ENCODE measurements at regions not wholly inside any gene's neighbourhood (a gene's known extent, or its start where the extent isn't known, plus 50 kb on each side); places are given as distances from the start of the nearest gene placed in this dataset.
A peak's percentile ranks its signal among the peaks of the same experiment; 100 is the strongest.
"Not testable (repeated sequence)": the region's sequence is repeated elsewhere in the genome, so short reads cannot be mapped to it uniquely, and the experiment has no call there.

GRCh38 chr6:134449004-134449403 is 131.1 kb upstream of the SGK1 start:
- DNase-seq: no peak

GRCh38 chr6:134447883-134448387 is 130.0 kb upstream of the SGK1 start:
- no peak for DNase-seq

DNA sequence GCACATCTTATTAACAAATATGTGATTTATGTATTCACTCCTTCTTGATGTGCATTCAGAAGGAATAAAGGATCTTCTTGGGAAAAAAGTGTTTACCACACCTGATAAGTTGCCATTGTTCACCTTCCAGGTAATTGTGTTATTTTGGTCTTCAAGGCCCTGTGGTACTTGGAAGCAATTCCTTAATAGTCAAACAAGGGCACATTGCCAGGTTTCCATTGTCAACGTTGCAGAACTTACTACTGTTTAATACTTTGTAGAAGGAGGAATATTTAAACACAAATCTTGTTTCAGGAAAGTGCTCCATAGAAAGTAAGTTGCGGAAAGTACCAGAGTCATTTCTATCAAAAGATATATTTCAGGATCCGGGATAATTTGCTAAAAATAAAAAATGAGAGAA is 129.5 kb upstream of the SGK1 start:
- DNase-seq: no peak

DNA sequence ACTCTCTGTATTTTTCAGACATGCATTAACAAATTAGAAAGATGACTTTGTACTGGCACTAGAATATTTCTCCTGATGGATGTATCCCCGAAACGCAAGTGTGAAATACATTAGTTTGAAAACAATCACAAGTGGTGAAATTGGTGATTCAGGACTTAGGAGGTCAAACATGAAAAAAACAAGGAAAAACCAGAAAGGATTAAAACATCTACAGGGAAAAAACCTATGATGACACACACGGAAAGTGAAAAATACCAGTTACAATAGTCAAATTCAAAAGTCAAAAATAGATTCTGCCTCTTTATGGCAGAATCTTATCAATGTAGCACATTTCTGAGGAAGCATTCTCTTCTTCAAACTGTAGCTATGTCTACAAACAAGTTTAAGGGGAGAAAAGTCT is 129.0 kb upstream of the SGK1 start:
- DNase-seq: no peak

- DNase-seq: no peak
These were observed 128.4 kb upstream of the SGK1 start for GRCh38 chr6:134446218-134446848.

- no peak for DNase-seq
These were observed 125.1 kb upstream of the SGK1 start for GRCh38 chr6:134443009-134443408.

- no peak for DNase-seq
These were observed 124.2 kb upstream of the SGK1 start for GRCh38 chr6:134442073-134442472.

- no peak for DNase-seq
These were observed 120.9 kb upstream of the SGK1 start for GRCh38 chr6:134438837-134439236.

DNA sequence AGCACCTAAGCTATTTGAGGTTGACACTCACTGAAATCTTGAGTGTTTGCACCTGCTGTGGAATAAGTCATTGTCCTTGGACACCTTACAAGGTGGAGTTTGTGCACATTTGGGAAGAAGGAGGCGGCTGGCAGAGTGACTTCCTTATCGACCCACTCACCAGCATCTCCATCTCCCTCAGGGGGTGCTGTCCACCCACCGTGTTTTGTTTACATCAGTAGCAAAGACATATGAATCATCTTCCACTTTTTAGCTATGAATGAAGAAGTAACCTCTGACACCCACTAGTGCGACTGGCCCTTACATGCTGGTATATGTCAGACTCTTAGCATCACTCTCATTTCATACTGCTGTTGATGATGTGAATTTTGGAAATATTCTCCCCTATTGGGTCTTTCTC is 119.5 kb upstream of the SGK1 start:
- no peak for DNase-seq

- no peak for DNase-seq
These were observed 119.0 kb upstream of the SGK1 start for GRCh38 chr6:134436950-134437349.

- DNase-seq: peak; percentile 41
These were observed 118.4 kb upstream of the SGK1 start for GRCh38 chr6:134436281-134436815.

DNA sequence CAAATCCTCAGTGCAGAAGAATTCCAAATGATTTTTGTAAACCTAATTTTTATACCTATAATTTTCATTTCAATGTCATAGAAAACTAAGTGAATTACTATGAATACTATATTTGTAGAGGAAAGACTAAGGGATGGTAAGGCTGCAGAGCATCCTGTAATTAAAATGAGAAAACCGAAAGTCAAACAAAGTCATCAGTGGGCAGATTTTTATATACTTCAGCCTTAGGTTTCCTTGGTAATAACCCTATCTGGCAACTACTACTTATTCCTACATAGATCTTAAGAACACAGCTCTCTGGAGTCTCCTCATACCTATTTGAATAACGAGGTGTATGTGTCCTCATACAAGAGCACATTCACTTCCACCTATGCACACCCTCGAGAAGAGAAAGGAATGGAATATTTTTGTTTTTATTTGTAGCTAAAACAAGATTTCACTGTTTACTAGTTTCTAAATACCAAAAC is 117.9 kb upstream of the SGK1 start:
- DNase-seq: no peak

DNA sequence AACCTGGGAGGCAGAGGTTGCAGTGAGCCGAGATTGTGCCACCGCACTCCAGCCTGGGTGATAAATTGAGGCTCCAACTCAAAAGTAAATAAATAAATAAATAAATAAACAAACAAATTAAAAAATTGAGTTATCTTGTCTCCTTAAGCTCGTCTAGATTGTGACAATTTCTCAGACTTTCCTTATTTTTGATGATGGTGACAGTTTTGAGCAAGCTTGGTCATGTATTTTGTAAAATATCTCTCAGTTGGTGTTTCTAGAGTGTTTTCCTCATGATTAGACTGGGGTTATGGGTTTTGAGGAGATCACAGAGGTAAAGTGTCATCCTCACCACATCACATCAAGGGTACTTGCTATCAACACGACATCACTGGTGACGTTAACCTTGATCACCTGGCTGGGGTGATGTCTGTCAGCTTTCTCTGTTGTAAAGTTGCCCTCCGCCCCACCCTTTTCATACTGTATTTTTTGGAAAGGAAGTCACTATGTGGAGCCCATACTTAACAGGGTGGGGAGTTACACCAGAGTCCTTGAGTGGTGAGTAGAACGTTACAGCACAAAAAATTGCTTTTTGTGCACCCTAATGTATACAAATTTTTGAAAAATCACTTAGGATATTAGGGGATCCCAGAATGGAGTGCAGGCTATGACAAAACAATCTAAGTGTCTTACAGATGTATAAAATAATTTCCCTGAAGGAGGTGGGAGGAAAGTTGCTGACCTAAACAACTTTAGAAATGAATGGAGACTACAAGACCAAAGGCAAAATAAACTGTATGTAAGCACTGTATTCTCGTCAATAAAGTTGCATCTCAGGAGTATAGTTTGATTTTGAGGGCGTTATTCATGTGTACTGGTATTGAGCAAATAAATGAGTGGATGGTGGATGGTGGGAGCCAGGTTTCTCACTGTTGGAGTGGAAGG is 116.4 kb upstream of the SGK1 start:
- DNase-seq: no peak

DNA sequence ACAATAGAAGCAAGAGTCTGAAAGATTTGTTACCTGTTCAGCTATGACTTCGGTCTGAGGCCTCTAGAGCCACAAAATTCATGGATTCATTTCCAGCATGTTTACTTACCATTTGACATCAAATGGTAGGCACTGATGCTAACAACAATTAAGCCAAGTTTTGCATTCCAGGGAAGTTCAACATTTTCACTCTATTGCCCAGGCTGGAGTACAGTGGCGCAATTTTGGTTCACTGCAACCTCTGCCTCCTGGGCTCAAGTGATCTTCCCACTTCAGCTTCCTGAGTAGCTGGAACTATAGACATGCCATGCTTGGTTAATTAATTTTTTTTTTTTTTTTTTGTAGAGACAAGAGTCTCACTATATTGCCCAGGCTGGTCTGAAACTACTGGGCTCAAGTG is 114.1 kb upstream of the SGK1 start:
- DNase-seq: no peak

GRCh38 chr6:134431421-134431859 is 113.5 kb upstream of the SGK1 start:
- no peak for DNase-seq

DNA sequence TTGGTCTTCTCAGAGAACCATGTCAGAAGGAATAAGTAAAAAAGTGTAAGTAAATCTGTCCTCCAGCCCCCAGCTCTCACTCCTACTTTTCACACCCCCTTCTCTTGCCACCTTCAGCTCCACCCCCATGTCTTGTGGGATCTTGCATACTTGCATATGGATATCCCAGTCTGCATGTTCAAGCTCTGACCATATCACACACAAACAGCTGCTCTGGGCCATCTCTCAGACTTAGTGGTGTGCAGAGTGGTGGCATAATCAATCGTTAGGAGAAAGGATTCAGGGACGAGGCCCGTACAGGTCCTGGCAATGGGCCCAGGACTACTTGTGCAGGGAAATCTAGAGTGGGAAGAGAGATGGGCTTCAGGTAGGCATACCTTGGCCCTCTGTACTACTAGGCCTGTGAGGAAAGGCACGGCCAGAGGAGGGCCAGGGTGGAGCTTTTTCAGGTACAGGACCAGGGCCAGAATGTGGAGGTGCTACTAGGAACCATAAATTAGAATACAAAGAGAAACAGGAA is 112.0 kb upstream of the SGK1 start:
- no peak for DNase-seq

GRCh38 chr6:134427721-134428120 is 109.8 kb upstream of the SGK1 start:
- no peak for DNase-seq

DNA sequence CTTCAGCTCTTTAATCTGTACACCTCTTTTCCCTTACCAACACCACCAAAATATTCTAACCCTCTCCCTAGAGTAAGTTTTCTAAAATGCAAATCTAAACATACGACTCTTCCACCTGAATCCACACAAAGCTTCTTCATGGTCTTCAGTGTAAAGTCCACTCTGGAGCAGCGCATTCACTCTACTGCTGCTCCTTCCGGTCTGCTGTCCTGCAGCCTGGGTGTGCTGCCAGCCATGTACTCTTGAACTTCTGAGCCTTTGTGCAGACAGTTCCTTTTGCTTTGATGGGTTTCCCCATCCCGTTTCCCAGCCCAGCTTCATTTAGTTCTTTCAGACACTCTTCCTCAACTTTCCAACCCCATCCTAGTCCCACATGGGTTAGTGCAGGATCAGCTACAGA is 108.7 kb upstream of the SGK1 start:
- no peak for DNase-seq

DNA sequence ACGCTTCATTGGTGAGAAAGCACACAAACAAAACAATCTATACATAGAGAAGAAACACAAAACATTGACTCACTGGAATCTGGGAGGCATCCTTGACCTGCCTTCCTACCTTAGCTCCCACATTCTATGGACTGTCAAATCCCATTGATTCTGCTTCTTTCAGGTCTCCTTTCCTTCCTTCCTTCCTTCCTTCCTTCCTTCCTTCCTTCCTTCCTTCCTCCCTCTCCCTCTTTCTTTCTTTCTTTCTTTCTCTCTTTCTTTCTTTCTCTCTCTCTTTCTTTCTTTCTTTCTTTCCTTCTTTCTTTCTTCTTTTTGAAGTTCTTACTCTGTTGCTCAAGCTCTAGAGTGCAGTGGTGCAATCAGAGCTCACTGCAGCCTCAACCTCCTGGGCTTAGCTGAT is 108.0 kb upstream of the SGK1 start:
- DNase-seq: not testable (repeated sequence)

DNA sequence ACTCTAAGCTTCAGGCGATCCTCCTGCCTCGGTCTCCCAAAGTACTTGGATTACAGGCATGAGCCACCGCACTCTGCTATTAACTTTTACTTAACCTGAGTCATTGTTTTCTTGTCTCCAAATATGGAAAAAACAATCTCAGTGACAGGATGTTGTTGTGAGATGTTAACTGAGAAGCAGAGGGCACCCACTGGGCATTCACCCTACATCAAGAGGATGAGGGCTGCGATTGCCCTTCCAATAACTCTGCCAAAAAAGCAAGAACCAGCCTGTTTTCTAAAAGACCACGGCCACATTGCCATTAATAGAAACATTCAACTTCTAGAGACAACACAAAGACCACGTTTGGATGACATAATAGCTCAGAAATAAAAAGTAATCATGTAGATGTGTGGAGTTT is 107.6 kb upstream of the SGK1 start:
- no peak for DNase-seq

GRCh38 chr6:134424798-134425170 is 106.9 kb upstream of the SGK1 start:
- DNase-seq: no peak

DNA sequence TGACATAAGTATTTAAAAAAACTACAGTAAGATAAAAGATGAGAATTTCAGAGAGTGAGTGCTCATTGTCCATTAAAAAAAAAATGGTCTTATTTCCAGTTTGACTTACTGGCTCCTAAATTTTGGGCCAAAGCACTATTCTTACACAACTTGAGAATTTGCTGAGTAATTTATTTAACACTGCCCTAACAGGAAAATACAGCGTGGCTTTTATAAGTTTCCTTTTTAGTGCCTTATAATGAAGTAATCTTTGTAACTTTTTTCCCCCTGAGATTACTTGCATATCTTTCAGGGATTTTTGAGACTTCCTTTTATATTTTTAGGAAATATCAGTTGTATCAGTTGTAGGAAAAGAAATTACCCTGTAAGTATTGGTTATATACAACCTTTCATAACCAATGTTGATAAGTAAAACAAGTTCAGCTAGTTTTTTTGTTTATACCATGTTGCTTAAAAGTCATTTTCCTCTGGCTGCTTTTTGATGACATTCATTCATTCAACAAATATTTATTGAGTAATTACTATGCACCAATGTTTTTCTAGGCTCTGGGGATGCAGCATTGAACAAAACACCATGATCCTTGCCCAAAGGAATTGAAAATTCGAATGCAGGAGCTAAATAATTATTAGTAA is 106.4 kb upstream of the SGK1 start:
- no peak for DNase-seq

All from left hindlimb (tissue), 1 donor.